HG02571 (cell line): ENCODE measurements at regions not wholly inside any gene's neighbourhood (a gene's known extent, or its start where the extent isn't known, plus 50 kb on each side); places are given as distances from the start of the nearest gene placed in this dataset.

ENCODE experiments used
- ATAC-seq: cut with Tn5 transposase; IDR thresholded peaks from one replicate; pipeline ENCODE4 v1.9.1; 2021; ENCODE audit warnings: mild to moderate bottlenecking, moderate library complexity; ENCODE audit not compliant: unreplicated experiment

- no peak for ATAC-seq
Observed at GRCh38 chr9:20200581-20200980, 411.7 kb upstream of the SLC24A2 start.

- no peak for ATAC-seq
Observed at GRCh38 chr9:20199111-20199510, 410.3 kb upstream of the SLC24A2 start.

GRCh38 chr9:20197976-20198685 lies 409.3 kb upstream of the SLC24A2 start:
- no peak for ATAC-seq

GRCh38 chr9:20191228-20191840 lies 402.5 kb upstream of the SLC24A2 start:
- ATAC-seq: no peak

- no peak for ATAC-seq
Observed at GRCh38 chr9:20189871-20190270, 401.0 kb upstream of the SLC24A2 start.

DNA sequence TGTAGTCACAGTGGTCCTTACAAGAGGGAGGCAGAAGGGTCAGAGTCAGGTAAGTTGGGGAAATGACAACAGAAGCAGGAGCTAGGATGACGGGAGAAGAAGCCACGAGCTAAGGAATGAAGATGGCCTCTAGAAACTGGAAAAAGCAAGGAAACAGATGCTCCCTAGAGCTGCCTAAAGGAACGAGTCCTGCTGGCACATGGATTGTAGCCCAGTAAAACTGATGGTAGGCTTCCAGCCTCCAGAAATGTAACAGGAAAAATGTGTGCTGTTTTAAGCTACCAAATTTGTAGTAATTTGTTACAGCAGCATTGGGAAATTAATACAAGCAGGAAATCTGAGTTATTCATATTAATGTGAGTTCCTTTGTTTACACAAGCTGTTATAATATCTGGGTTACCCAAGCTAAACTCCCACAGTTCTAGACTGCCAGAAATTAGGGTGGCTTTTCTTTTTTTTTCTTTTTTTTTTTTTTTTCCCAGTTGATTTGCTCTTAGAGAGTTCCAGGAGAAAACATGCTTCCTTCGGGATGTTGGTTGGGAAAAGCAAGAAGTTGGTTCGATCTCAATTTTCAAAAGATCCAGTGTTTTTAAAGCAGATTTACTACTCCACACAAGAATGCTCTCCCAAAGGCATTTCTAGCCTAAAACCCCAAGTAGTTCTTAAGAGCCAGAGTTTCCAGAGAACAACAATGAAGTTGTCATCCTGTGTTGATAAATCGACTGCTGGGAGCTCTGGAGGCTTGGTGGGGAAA lies 400.0 kb upstream of the SLC24A2 start:
- ATAC-seq: no peak

DNA sequence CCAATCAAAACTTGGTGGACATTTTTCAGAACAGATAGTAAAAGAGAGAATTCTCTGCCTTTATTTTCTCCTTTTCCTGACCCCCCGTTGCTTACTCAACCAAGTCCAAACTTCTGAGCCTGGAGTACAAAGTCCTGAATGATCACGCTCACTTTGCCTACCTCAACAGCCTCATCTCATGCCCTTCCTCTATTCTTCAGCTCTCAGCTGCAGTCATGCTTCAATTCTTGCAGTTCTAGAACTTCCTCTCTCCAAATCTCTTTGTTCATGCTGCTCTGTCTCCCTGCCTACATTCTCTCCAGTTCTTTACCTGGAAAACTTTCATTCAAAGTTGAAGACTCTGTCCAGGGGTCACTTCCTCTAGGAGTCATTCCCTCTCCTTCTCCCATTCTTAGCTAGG lies 398.5 kb upstream of the SLC24A2 start:
- no peak for ATAC-seq

DNA sequence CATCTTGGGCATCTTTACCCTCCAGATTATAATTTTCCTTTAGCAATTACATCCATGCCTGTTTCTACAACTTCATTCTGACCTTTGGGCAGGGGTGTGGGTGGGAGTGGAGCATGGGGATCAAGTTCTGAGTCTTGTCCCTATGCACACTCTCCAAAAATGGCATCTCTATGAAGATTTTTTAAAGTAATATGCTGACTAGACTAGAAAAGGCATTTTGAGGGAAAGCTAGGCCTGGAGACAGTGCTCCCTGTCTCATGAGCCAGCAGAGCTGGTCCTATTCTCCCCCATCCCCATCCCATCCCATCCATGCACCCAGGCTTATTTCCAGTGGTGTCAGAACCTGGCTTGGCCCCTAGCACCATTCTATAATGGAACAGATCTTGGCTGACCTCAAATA lies 398.0 kb upstream of the SLC24A2 start:
- ATAC-seq: no peak

DNA sequence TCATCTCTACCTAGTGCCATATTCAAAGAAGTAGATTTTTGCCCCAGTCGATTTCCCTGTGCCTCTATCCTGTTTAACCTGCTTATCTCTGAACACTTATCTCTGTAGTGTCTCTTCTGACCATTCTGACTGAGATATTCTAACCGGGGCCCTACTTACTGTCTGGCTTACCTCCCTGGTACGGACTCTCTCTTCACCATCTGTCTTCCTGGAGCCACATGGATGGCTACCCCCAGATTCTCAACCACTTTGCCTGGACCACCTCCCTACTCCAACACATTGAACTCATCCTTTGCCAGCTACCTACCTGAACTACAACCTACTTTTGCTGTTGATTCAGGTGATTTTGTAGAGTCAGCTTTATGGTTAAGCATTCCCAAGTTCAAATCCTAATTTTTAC lies 397.4 kb upstream of the SLC24A2 start:
- no peak for ATAC-seq

GRCh38 chr9:20184541-20184940 lies 395.7 kb upstream of the SLC24A2 start:
- no peak for ATAC-seq

GRCh38 chr9:20178679-20179078 lies 389.8 kb upstream of the SLC24A2 start:
- no peak for ATAC-seq

- ATAC-seq: no peak
Observed at GRCh38 chr9:20178197-20178596, 389.4 kb upstream of the SLC24A2 start.

DNA sequence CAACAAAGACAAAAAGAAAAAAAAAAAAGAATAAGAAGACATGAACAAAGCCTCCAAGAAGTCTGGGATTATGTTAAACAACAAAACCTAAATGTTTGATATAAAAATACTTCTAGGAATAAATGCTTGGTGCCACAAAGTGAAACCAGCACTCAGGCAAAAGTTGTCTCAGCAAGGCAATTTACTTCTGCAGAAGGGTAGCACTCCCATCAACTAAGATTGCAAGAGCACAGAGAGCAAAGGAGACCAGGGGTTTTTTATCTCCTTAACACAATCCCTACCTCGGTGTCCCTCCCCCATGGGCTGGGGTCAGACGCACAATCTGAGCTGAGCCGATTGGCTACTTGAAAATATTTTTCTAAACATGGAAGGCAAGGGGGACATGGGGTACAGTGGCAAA lies 381.3 kb upstream of the SLC24A2 start:
- ATAC-seq: no peak

DNA sequence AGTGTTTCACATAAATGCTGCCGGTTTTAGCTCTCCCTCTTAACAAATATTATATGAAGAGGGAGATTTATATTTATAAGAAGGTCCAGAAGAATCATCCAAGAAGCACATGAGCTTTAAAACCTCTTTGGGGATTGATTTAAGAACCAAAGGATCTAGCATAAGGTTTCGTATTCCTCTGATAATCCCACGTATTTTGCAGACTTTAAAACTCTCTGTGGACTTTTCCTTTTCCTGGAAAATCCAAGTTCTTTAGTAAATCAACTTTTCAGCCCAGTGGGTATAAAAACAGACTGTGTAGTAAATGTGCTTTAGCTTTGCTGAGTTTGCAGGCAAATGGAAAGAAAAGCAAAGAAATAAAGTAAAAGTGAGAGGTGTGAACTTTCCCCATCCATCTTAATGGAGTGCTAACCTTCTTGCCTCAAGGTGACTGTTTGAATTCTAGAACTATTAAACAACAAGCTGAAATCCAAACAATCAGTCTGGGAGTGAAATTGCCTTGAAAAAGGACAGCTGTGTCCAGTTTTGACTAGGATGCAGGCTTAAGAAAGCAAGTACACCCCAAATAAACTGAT lies 363.4 kb upstream of the SLC24A2 start:
- no peak for ATAC-seq

DNA sequence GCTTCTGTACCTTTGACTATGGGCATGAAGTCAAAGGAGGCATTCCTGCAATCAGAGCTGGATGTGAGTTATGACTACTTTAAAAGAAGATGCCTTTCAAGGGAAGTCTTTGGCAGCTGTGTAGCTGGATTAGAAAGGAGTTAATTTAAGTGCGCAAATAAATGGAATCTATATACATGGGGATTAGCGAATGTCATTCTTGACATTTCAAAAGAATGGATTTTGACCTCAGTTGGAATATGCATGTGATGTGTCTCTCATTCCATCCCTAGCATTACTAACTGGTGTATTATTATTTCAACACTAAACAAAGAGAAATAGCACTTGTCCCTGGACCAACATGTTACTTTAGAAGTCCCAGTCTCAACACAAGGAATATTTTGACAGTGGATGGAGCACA lies 359.6 kb upstream of the SLC24A2 start:
- no peak for ATAC-seq

DNA sequence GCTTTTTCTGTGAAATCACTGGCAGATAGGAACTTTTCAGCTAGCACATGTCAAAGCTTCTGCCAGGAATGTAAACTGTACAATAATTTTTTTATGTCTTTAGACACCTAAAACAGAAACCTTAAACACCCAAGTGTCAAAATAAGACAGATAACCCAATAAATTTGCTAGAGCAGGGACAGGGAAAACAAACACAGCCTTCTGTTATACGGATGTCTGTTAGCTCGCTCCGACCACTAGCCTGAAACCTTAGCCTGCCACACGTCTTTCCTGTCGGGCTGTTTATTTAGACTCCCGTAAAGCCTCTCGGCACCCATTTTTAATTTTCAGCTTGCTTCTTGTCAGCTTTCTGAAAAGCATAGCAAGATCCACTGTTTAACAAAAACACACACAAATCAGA lies 355.4 kb upstream of the SLC24A2 start:
- ATAC-seq: no peak

DNA sequence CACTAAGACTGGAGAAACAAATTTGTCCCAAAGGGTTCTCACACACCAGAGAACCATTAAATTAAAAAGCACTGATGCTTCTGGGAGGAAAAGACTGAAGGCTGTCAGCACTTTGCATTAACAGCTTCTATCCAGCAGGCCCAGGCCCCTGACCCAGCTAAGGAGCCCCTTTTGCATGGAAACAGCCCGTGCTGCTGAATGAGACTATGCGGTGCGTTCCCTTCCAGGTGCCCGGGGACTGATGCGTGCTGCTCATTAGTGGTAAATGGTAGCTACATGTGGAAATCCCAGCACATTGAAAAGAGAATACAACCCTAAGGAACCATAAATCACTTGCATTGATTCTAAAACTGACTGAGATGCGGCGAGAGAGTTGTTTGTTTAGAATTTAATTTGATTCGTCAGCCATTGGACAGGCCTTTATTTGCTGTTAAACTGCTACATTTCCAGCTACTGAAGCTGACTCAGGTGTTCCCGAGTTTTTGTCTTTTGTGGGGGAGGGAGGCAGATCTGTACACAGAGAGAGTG lies 351.0 kb upstream of the SLC24A2 start:
- ATAC-seq: no peak

DNA sequence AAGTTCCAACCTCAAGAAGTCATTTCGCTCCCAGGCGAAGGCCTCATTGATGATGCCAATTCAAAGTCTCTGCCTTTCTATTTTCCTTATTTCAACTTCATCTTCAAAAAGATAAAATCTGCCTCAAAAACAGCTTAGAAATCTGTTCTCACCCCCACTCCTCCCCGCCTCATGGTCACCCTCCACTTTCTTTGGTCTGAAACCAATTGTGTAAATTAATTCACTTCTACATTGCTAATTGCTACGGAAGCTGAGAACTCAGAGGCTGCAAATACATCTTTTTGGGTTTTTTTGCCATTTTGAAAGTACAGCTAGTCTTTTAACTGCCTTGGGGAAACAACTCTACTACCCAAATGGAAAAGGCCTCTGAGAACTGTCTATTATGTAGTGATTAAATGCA lies 350.0 kb upstream of the SLC24A2 start:
- no peak for ATAC-seq

GRCh38 chr9:20138116-20138515 lies 349.3 kb upstream of the SLC24A2 start:
- no peak for ATAC-seq

GRCh38 chr9:20137425-20137824 lies 348.6 kb upstream of the SLC24A2 start:
- no peak for ATAC-seq

- no peak for ATAC-seq
Observed at GRCh38 chr9:20135119-20135697, 346.4 kb upstream of the SLC24A2 start.
